ENCODE measurements at regions not wholly inside any gene's neighbourhood (a gene's known extent, or its start where the extent isn't known, plus 50 kb on each side); places are given as distances from the start of the nearest gene placed in this dataset.

DNA sequence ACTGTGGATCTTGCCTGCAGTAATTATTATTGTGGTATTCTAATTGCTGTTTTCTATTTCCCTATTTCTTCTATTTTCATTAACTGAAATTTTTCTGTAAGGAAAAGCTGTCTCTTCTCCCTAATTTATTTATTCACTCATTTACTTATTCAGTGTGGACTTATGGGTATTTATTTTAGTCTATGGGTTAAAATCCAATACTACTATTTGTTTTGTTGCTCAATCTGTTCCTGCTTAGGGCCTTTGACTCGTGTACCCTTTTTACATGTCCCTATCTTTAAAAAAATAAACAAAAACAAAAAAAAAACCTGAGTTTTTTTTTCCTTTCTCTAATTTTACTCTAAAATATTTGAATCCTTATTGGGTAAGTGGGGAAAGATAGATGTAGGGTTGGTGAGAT lies 166.2 kb upstream of the IVNS1ABP start:
- no peak overlapping the region for H3K9ac ChIP-seq (ENCODE audit: low read depth in 1 of 2, low read length in 2 of 2)
- no peak overlapping the region for H3K4me3 ChIP-seq (ENCODE audit: low read depth in 1 of 2, low read length in 2 of 2)
- no peak overlapping the region for H3K27ac ChIP-seq (ENCODE audit: low read depth, low read length)
- H3K9me3 ChIP-seq (ENCODE audit: control insufficient read depth in 1 of 2, low read length in 2 of 2) = no peaks in the 10 kb centered on the region
- H3K4me1 ChIP-seq (ENCODE audit: control insufficient read depth in 1 of 2, insufficient read depth in 2 of 2, low read length in 2 of 2) = peaks cover 12 to 15% of the 10 kb centered on the region in 2 donors
- no peaks in the 10 kb centered on the region for H3K27me3 ChIP-seq (ENCODE audit: control insufficient read depth in 1 of 2, insufficient read depth in 2 of 2, low read length in 2 of 2)
- H3K36me3 ChIP-seq (ENCODE audit: control insufficient read depth in 1 of 2, insufficient read depth in 2 of 2, low read length in 2 of 2) = no peaks in the 10 kb centered on the region

DNA sequence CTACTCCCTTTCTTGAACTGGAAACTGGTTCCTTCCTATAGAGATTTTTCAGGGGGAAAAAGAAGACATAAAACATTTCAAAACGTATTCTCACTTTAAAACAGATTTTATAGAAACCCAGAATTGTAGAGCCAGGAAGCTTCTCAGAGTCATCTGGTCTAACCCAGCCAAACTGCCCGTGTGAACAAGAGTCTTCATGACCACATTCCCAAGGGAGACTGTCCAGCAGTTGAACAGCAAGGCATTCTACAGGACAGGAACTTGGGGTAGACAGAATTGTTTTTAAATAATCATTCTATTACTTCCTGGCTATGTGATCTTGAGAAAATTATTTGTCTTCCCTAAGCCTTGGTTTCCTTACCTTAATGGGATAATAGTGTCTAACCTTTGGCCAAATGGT lies 163.5 kb upstream of the IVNS1ABP start:
- H3K36me3 ChIP-seq (ENCODE audit: control insufficient read depth in 1 of 2, insufficient read depth in 2 of 2, low read length in 2 of 2) = no peaks in the 10 kb centered on the region
- H3K9me3 ChIP-seq (ENCODE audit: control insufficient read depth in 1 of 2, low read length in 2 of 2) = no peaks in the 10 kb centered on the region
- peaks cover 12 to 27% of the 10 kb centered on the region in 2 donors for H3K4me1 ChIP-seq (ENCODE audit: control insufficient read depth in 1 of 2, insufficient read depth in 2 of 2, low read length in 2 of 2)
- H3K4me3 ChIP-seq (ENCODE audit: low read depth in 1 of 2, low read length in 2 of 2) = no peak overlapping the region
- H3K27ac ChIP-seq (ENCODE audit: low read depth, low read length) = no peak overlapping the region
- no peaks in the 10 kb centered on the region for H3K27me3 ChIP-seq (ENCODE audit: control insufficient read depth in 1 of 2, insufficient read depth in 2 of 2, low read length in 2 of 2)
- no peak overlapping the region for H3K9ac ChIP-seq (ENCODE audit: low read depth in 1 of 2, low read length in 2 of 2)

- Histone ChIP-seq H3K9me3 (ENCODE audit: control insufficient read depth in 1 of 2, low read length in 2 of 2) (no peaks in the 10 kb centered on the region), H3K36me3 (ENCODE audit: control insufficient read depth in 1 of 2, insufficient read depth in 2 of 2, low read length in 2 of 2) (no peaks in the 10 kb centered on the region), H3K4me3 (ENCODE audit: low read depth in 1 of 2, low read length in 2 of 2) (no peak overlapping the region), H3K27me3 (ENCODE audit: control insufficient read depth in 1 of 2, insufficient read depth in 2 of 2, low read length in 2 of 2) (no peaks in the 10 kb centered on the region), H3K9ac (ENCODE audit: low read depth in 1 of 2, low read length in 2 of 2) (no peak overlapping the region), H3K27ac (ENCODE audit: low read depth, low read length) (no peak overlapping the region), H3K4me1 (ENCODE audit: control insufficient read depth in 1 of 2, insufficient read depth in 2 of 2, low read length in 2 of 2) (peaks cover 12 to 27% of the 10 kb centered on the region in 2 donors)
Observed at GRCh38 chr1:185479796-185480195, 162.8 kb upstream of the IVNS1ABP start.

- no peaks in the 10 kb centered on the region for H3K9me3 ChIP-seq (ENCODE audit: control insufficient read depth in 1 of 2, low read length in 2 of 2)
- H3K4me1 ChIP-seq (ENCODE audit: control insufficient read depth in 1 of 2, insufficient read depth in 2 of 2, low read length in 2 of 2) = peaks cover 12 to 27% of the 10 kb centered on the region in 2 donors
- no peaks in the 10 kb centered on the region for H3K36me3 ChIP-seq (ENCODE audit: control insufficient read depth in 1 of 2, insufficient read depth in 2 of 2, low read length in 2 of 2)
- H3K9ac ChIP-seq (ENCODE audit: low read depth in 1 of 2, low read length in 2 of 2) = no peak overlapping the region
- no peak overlapping the region for H3K27ac ChIP-seq (ENCODE audit: low read depth, low read length)
- no peak overlapping the region for H3K4me3 ChIP-seq (ENCODE audit: low read depth in 1 of 2, low read length in 2 of 2)
- no peaks in the 10 kb centered on the region for H3K27me3 ChIP-seq (ENCODE audit: control insufficient read depth in 1 of 2, insufficient read depth in 2 of 2, low read length in 2 of 2)
Observed at GRCh38 chr1:185478877-185479276, 161.8 kb upstream of the IVNS1ABP start.

- Histone ChIP-seq H3K9me3 (ENCODE audit: control insufficient read depth in 1 of 2, low read length in 2 of 2) (no peaks in the 10 kb centered on the region), H3K36me3 (ENCODE audit: control insufficient read depth in 1 of 2, insufficient read depth in 2 of 2, low read length in 2 of 2) (no peaks in the 10 kb centered on the region), H3K9ac (ENCODE audit: low read depth in 1 of 2, low read length in 2 of 2) (no peak overlapping the region), H3K27ac (ENCODE audit: low read depth, low read length) (no peak overlapping the region), H3K27me3 (ENCODE audit: control insufficient read depth in 1 of 2, insufficient read depth in 2 of 2, low read length in 2 of 2) (no peaks in the 10 kb centered on the region), H3K4me3 (ENCODE audit: low read depth in 1 of 2, low read length in 2 of 2) (no peak overlapping the region), H3K4me1 (ENCODE audit: control insufficient read depth in 1 of 2, insufficient read depth in 2 of 2, low read length in 2 of 2) (peaks cover 12 to 27% of the 10 kb centered on the region in 2 donors)
Observed at GRCh38 chr1:185477638-185478580, 160.9 kb upstream of the IVNS1ABP start.

GRCh38 chr1:185474440-185475149 lies 157.6 kb upstream of the IVNS1ABP start:
- peaks cover 8 to 27% of the 10 kb centered on the region in 2 donors for H3K4me1 ChIP-seq (ENCODE audit: control insufficient read depth in 1 of 2, insufficient read depth in 2 of 2, low read length in 2 of 2)
- no peak overlapping the region for H3K4me3 ChIP-seq (ENCODE audit: low read depth in 1 of 2, low read length in 2 of 2)
- no peaks in the 10 kb centered on the region for H3K27me3 ChIP-seq (ENCODE audit: control insufficient read depth in 1 of 2, insufficient read depth in 2 of 2, low read length in 2 of 2)
- no peaks in the 10 kb centered on the region for H3K9me3 ChIP-seq (ENCODE audit: control insufficient read depth in 1 of 2, low read length in 2 of 2)
- no peak overlapping the region for H3K27ac ChIP-seq (ENCODE audit: low read depth, low read length)
- H3K36me3 ChIP-seq (ENCODE audit: control insufficient read depth in 1 of 2, insufficient read depth in 2 of 2, low read length in 2 of 2) = no peaks in the 10 kb centered on the region
- no peak overlapping the region for H3K9ac ChIP-seq (ENCODE audit: low read depth in 1 of 2, low read length in 2 of 2)

DNA sequence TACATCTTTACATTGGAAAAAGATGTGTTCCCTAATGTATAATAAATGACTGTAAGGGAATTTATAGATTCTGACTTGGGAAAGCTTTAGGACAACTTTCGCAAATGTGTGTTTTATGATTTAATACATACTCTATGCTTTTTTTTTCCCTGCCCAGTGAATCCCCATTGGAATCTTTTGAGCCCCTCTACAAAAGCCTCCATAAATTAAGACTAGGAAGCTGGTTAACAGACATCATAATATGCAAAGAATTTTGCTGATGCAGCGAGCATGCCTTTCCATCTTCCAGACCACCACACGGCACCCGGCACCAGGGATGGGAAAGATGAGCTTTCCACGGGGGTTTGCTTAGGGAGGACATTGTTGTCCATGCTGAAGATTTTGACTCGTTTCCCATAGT lies 156.1 kb upstream of the IVNS1ABP start:
- no peak overlapping the region for H3K4me3 ChIP-seq (ENCODE audit: low read depth in 1 of 2, low read length in 2 of 2)
- H3K9me3 ChIP-seq (ENCODE audit: control insufficient read depth in 1 of 2, low read length in 2 of 2) = no peaks in the 10 kb centered on the region
- no peak overlapping the region for H3K27ac ChIP-seq (ENCODE audit: low read depth, low read length)

GRCh38 chr1:185468626-185469025 lies 151.6 kb upstream of the IVNS1ABP start:
- Histone ChIP-seq H3K27ac (ENCODE audit: low read depth, low read length) (no peak overlapping the region), H3K27me3 (ENCODE audit: control insufficient read depth in 1 of 2, insufficient read depth in 2 of 2, low read length in 2 of 2) (no peaks in the 10 kb centered on the region), H3K36me3 (ENCODE audit: control insufficient read depth in 1 of 2, insufficient read depth in 2 of 2, low read length in 2 of 2) (no peaks in the 10 kb centered on the region), H3K9ac (ENCODE audit: low read depth in 1 of 2, low read length in 2 of 2) (no peak overlapping the region), H3K4me1 (ENCODE audit: control insufficient read depth in 1 of 2, insufficient read depth in 2 of 2, low read length in 2 of 2) (peaks cover 5 to 19% of the 10 kb centered on the region in 2 donors), H3K9me3 (ENCODE audit: control insufficient read depth in 1 of 2, low read length in 2 of 2) (no peaks in the 10 kb centered on the region), H3K4me3 (ENCODE audit: low read depth in 1 of 2, low read length in 2 of 2) (no peak overlapping the region)

More for the DNA sequence above, 156.1 kb upstream of the IVNS1ABP start:
- peaks cover 3 to 18% of the 10 kb centered on the region in 2 donors for H3K4me1 ChIP-seq (ENCODE audit: control insufficient read depth in 1 of 2, insufficient read depth in 2 of 2, low read length in 2 of 2)
- H3K36me3 ChIP-seq (ENCODE audit: control insufficient read depth in 1 of 2, insufficient read depth in 2 of 2, low read length in 2 of 2) = no peaks in the 10 kb centered on the region
- H3K27me3 ChIP-seq (ENCODE audit: control insufficient read depth in 1 of 2, insufficient read depth in 2 of 2, low read length in 2 of 2) = no peaks in the 10 kb centered on the region
- H3K9ac ChIP-seq (ENCODE audit: low read depth in 1 of 2, low read length in 2 of 2) = no peak overlapping the region

GRCh38 chr1:185467122-185467521 lies 150.1 kb upstream of the IVNS1ABP start:
- no peaks in the 10 kb centered on the region for H3K36me3 ChIP-seq (ENCODE audit: control insufficient read depth in 1 of 2, insufficient read depth in 2 of 2, low read length in 2 of 2)
- no peak overlapping the region for H3K9ac ChIP-seq (ENCODE audit: low read depth in 1 of 2, low read length in 2 of 2)
- H3K4me1 ChIP-seq (ENCODE audit: control insufficient read depth in 1 of 2, insufficient read depth in 2 of 2, low read length in 2 of 2) = peaks cover 9 to 29% of the 10 kb centered on the region in 2 donors
- H3K9me3 ChIP-seq (ENCODE audit: control insufficient read depth in 1 of 2, low read length in 2 of 2) = no peaks in the 10 kb centered on the region
- no peak overlapping the region for H3K27ac ChIP-seq (ENCODE audit: low read depth, low read length)
- H3K27me3 ChIP-seq (ENCODE audit: control insufficient read depth in 1 of 2, insufficient read depth in 2 of 2, low read length in 2 of 2) = no peaks in the 10 kb centered on the region
- no peak overlapping the region for H3K4me3 ChIP-seq (ENCODE audit: low read depth in 1 of 2, low read length in 2 of 2)

DNA sequence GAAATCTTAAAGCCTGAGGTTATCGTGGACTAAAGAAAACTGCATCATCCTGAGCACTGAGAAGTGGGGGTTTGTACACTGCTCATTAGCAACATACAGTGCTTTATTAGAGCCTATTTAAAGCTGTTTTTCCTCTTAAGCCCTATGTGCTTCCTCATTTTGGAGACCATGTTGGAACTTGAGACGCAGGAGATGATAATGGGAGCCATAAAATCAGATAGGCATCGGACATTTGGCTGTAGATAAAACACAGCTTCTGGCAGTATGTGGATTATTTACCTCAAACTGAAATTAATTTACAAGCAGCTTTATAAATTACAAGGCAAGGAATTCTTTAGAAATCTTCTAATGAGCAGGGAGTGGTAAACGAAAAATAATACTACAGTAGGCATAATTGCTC lies 147.7 kb upstream of the IVNS1ABP start:
- Histone ChIP-seq H3K4me1 (ENCODE audit: control insufficient read depth in 1 of 2, insufficient read depth in 2 of 2, low read length in 2 of 2) (peaks cover 9 to 33% of the 10 kb centered on the region in 2 donors), H3K36me3 (ENCODE audit: control insufficient read depth in 1 of 2, insufficient read depth in 2 of 2, low read length in 2 of 2) (no peaks in the 10 kb centered on the region), H3K27me3 (ENCODE audit: control insufficient read depth in 1 of 2, insufficient read depth in 2 of 2, low read length in 2 of 2) (no peaks in the 10 kb centered on the region), H3K9me3 (ENCODE audit: control insufficient read depth in 1 of 2, low read length in 2 of 2) (no peaks in the 10 kb centered on the region), H3K9ac (ENCODE audit: low read depth in 1 of 2, low read length in 2 of 2) (no peak overlapping the region), H3K27ac (ENCODE audit: low read depth, low read length) (no peak overlapping the region), H3K4me3 (ENCODE audit: low read depth in 1 of 2, low read length in 2 of 2) (no peak overlapping the region)
